ENCODE measurements at regions not wholly inside any gene's neighbourhood (a gene's known extent, or its start where the extent isn't known, plus 50 kb on each side); places are given as distances from the start of the nearest gene placed in this dataset.

- TF ChIP-seq CTCF (conservative IDR thresholded peaks at IDR 0.05; ENCODE audit: low read length) (no peak), EZH2phosphoT487 (IDR thresholded peaks at IDR 0.05; ENCODE audit: borderline replicate concordance) (no peak)
Observed at GRCh38 chr1:55500601-55501000, 285.4 kb upstream of the USP24 start.

Measured in Loucy (cell line).